GM12874 (cell line): ENCODE measurements at regions not wholly inside any gene's neighbourhood (a gene's known extent, or its start where the extent isn't known, plus 50 kb on each side); places are given as distances from the start of the nearest gene placed in this dataset.

Experiments
- TF ChIP-seq, protein P1 (sequence below): IDR thresholded peaks from 2 replicates; pipeline ENCODE4 v1.5.1; 2011; ENCODE audit warnings: low read depth, mild to moderate bottlenecking, control low read depth, low read length, moderate library complexity; ENCODE audit not compliant: insufficient read depth

DNA sequence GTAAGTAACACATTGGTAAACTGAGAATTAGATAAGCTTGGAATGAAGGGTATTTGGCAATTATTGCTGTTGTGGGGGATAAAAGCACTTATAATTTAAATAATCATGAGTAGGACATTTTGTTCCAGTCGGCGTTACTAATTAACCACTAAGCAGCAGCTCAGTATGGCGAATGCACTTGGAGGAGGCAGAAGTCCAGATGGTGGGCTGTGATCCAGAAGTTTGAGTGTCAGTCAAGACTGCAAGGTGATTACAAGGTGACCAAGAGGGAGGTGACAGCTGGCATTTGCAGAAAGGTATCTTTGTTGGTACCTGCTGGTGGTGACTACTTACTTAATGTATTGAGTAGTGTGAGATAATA is 643.6 kb upstream of the FAM98A start:
- TF ChIP-seq, protein P1, sequence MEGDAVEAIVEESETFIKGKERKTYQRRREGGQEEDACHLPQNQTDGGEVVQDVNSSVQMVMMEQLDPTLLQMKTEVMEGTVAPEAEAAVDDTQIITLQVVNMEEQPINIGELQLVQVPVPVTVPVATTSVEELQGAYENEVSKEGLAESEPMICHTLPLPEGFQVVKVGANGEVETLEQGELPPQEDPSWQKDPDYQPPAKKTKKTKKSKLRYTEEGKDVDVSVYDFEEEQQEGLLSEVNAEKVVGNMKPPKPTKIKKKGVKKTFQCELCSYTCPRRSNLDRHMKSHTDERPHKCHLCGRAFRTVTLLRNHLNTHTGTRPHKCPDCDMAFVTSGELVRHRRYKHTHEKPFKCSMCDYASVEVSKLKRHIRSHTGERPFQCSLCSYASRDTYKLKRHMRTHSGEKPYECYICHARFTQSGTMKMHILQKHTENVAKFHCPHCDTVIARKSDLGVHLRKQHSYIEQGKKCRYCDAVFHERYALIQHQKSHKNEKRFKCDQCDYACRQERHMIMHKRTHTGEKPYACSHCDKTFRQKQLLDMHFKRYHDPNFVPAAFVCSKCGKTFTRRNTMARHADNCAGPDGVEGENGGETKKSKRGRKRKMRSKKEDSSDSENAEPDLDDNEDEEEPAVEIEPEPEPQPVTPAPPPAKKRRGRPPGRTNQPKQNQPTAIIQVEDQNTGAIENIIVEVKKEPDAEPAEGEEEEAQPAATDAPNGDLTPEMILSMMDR = no peak

GRCh38 chr2:34241905-34242762 is 643.0 kb upstream of the FAM98A start:
- TF ChIP-seq, protein P1 = no peak

DNA sequence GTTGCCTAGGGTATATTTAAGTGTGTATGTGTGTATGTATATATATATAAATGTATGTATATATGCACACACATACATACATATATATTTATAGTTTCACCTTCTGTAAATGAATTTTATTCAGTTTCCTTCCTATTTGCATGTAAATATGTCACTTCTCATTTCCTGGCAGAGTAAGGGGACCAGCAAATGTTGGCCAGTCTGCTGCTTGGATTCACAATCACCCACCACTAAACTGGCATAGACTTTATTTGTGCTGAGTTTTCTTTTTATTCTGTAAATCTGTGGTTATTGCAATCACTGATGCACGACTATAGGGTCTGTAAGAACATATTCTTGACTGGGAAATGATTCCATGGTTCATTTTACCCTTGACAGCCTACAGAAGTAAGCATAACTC is 640.4 kb upstream of the FAM98A start:
- TF ChIP-seq, protein P1 = no peak

- TF ChIP-seq, protein P1 = no peak
Observed at GRCh38 chr2:34234823-34235222, 635.7 kb upstream of the FAM98A start.

DNA sequence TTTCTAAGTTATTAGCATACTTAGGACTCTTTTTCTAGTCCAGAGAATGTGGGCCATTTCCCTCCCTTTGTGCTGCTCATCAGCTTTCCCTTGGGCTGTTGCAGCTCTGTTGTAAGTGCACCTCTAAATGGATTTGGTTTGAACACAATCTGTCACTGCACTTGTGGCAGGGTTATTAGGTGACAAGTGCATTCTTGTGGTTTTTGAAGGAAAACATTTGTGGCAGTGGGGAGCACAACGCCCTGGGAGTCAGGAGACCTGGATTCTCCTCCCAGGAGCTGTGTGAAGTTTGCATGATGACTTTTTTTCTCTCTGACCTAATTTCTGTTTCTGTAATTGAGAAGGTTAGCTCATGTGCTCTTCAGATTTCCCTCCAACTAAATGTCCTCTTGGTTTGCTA is 630.9 kb upstream of the FAM98A start:
- TF ChIP-seq, protein P1 = no peak

DNA sequence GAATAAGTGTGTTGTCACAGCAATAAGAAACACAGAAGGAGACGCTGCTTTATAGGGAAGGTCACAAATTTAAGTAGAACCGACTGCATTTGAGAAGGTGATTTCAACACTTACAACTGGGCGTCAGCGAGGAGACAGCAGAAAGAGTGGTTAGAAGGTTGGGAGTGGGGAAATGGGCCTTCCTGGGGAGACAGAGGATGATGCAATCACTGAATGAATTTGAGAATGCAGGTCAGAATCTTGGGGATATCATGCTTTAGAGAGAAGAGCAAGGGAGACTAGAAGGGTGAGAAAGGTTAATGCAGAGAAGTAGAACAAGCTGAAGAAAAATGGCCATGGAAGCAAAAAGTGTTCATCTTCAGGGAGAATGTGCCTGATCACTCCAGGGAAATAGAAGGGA is 616.1 kb upstream of the FAM98A start:
- TF ChIP-seq, protein P1 = no peak

- TF ChIP-seq, protein P1 = no peak
Observed at GRCh38 chr2:34204560-34204959, 605.5 kb upstream of the FAM98A start.

GRCh38 chr2:34201099-34201498 is 602.0 kb upstream of the FAM98A start:
- TF ChIP-seq, protein P1 = no peak
